IMR-90 (cell line): ENCODE measurements at regions not wholly inside any gene's neighbourhood (a gene's known extent, or its start where the extent isn't known, plus 50 kb on each side); places are given as distances from the start of the nearest gene placed in this dataset.
A peak's percentile ranks its signal among the peaks of the same experiment; 100 is the strongest.

Source experiments
- ATAC-seq: fragments of 200-7000 bp; cut with Tn5 transposase; 2 replicates; pipeline ENCODE4 v1.9.1; 2020; ENCODE audit warnings: low read depth, mild to moderate bottlenecking, moderate library complexity
- BruUV-seq: library from RNA; stranded (reverse); fragments of 400-500 nt; replicated peaks from 2 replicates; lab custom pipeline; 2021; lab: Mats Ljungman, UMichigan
- CTCF ChIA-PET: fragments of 300-600 bp; formaldehyde crosslinking; extraction: SDS; loops from one replicate; lab custom pipeline; 2021; ENCODE audit warnings: antibody characterized with exemption; lab: Yijun Ruan, JAX
- POLR2A ChIA-PET: fragments of 300-600 bp; sonication (Branson Sonifier 250); formaldehyde crosslinking; loops from one replicate; lab custom pipeline; 2022; ENCODE audit warnings: antibody characterized with exemption; ENCODE audit not compliant: unreplicated experiment; lab: Charles Lee
- DNase-seq: peaks from one replicate; pipeline ENCODE4 v3.0.0; 2013
- H2AFZ ChIP-seq: replicated peaks from 2 replicates; pipeline ENCODE3; 2013; ENCODE audit warnings: low read length, mild to moderate bottlenecking; ENCODE audit not compliant: poor library complexity
- H2AK5ac ChIP-seq: 2 replicates; pipeline ENCODE4 v1.6.1; 2013; ENCODE audit warnings: low read depth, low read length, inconsistent platforms
- H2AK9ac ChIP-seq: replicated peaks from 2 replicates; pipeline ENCODE3; 2013; ENCODE audit warnings: mild to moderate bottlenecking, low read depth, low read length, moderate library complexity; ENCODE audit not compliant: poor library complexity
- H2BK120ac ChIP-seq: 2 replicates; pipeline ENCODE4 v1.6.1; 2013; ENCODE audit warnings: low read depth, low read length, inconsistent platforms
- H2BK15ac ChIP-seq: 3 replicates; pipeline ENCODE4 v1.6.1; 2013; ENCODE audit warnings: low read depth, low read length, inconsistent platforms
- H2BK20ac ChIP-seq: 2 replicates; pipeline ENCODE4 v1.6.1; 2013; ENCODE audit warnings: low read depth, mild to moderate bottlenecking, inconsistent platforms, low read length, moderate library complexity
- H2BK5ac ChIP-seq: 2 replicates; pipeline ENCODE4 v1.6.1; 2013; ENCODE audit warnings: mild to moderate bottlenecking, low read depth, low read length, inconsistent platforms; ENCODE audit not compliant: poor library complexity, severe bottlenecking
- H3K14ac ChIP-seq: replicated peaks from 2 replicates; pipeline ENCODE4 v1.6.1; 2013; ENCODE audit warnings: low read depth, low read length, inconsistent platforms
- H3K18ac ChIP-seq: 2 replicates; pipeline ENCODE4 v1.6.1; 2013; ENCODE audit warnings: low read depth, low read length, control low read depth
- H3K23ac ChIP-seq: 2 replicates; pipeline ENCODE4 v1.6.1; 2013; ENCODE audit warnings: low read depth, low read length, inconsistent platforms
- H3K27ac ChIP-seq: 2 replicates; pipeline ENCODE4 v1.5.1; 2013; ENCODE audit warnings: mild to moderate bottlenecking, control low read depth, low read length; ENCODE audit not compliant: insufficient read depth
- H3K27me3 ChIP-seq: 2 replicates; pipeline ENCODE4 v1.6.1; 2013; ENCODE audit warnings: low read length; ENCODE audit not compliant: control insufficient read depth, insufficient read depth
- H3K36me3 ChIP-seq: 2 replicates; pipeline ENCODE4 v1.6.1; 2013; ENCODE audit warnings: low read length, mixed read lengths; ENCODE audit not compliant: control insufficient read depth, insufficient read depth
- H3K4ac ChIP-seq: 2 replicates; pipeline ENCODE4 v1.6.1; 2013; ENCODE audit warnings: low read depth, low read length, inconsistent platforms
- H3K4me1 ChIP-seq: 2 replicates; pipeline ENCODE4 v1.6.1; 2013; ENCODE audit warnings: low read length, mixed read lengths; ENCODE audit not compliant: control insufficient read depth, insufficient read depth
- H3K4me2 ChIP-seq: 2 replicates; pipeline ENCODE4 v1.6.1; 2013; ENCODE audit warnings: low read depth, mild to moderate bottlenecking, control low read depth, low read length, moderate library complexity
- H3K4me3 ChIP-seq: 2 replicates; pipeline ENCODE4 v1.5.1; 2013; ENCODE audit warnings: low read depth, mild to moderate bottlenecking, control low read depth, low read length, moderate library complexity; ENCODE audit not compliant: insufficient read depth
- H3K56ac ChIP-seq: 2 replicates; pipeline ENCODE4 v1.6.1; 2013; ENCODE audit warnings: low read length, inconsistent platforms; ENCODE audit not compliant: insufficient read depth; ENCODE audit errors: extremely low read depth
- H3K79me1 ChIP-seq, 2 experiments: 2 replicates each; pipeline ENCODE4 v1.6.1; 2013; ENCODE audit warnings: low read length in 2 of 2, inconsistent platforms in 1 of 2, low read depth in 1 of 2
- H3K9ac ChIP-seq: 2 replicates; pipeline ENCODE4 v1.6.1; 2013; ENCODE audit warnings: low read depth, low read length, control low read depth
- H3K9me1 ChIP-seq: 2 replicates; pipeline ENCODE4 v1.6.1; 2013; ENCODE audit warnings: low read length, inconsistent platforms; ENCODE audit not compliant: insufficient read depth
- H3K9me3 ChIP-seq: 2 replicates; pipeline ENCODE4 v1.6.1; 2013; ENCODE audit warnings: low read length; ENCODE audit not compliant: control insufficient read depth, insufficient read depth
- H4K20me1 ChIP-seq: 2 replicates; pipeline ENCODE4 v1.6.1; 2013; ENCODE audit warnings: low read length, inconsistent platforms; ENCODE audit not compliant: insufficient read depth
- H4K5ac ChIP-seq: 2 replicates; pipeline ENCODE4 v1.6.1; 2013; ENCODE audit warnings: mild to moderate bottlenecking, low read depth, low read length, control low read depth
- H4K8ac ChIP-seq, 2 experiments: 2 replicates each; pipeline ENCODE4 v1.6.1; 2013; ENCODE audit warnings: low read depth in 2 of 2, low read length in 2 of 2, control low read depth in 1 of 2, inconsistent platforms in 1 of 2
- H4K91ac ChIP-seq: 2 replicates; pipeline ENCODE4 v1.6.1; 2013; ENCODE audit warnings: low read depth, low read length, inconsistent platforms; ENCODE audit not compliant: insufficient read depth
- CHD1 ChIP-seq: IDR thresholded peaks from 2 replicates; pipeline ENCODE4 v1.6.1; 2012; ENCODE audit warnings: low read depth, low read length, improper control_type of control experiment
- CTCF ChIP-seq: conservative IDR thresholded peaks from 2 replicates; pipeline ENCODE4 v1.5.1; 2012; ENCODE audit warnings: mild to moderate bottlenecking, low read depth, low read length, improper control_type of control experiment
- ELK1 ChIP-seq: fragments of 150-350 bp; IDR thresholded peaks from 2 replicates; pipeline ENCODE4 v1.6.1; 2016; ENCODE audit warnings: low read depth, mild to moderate bottlenecking, low read length, moderate library complexity, borderline replicate concordance
- FOS ChIP-seq: fragments of 150-350 bp; IDR thresholded peaks from 2 replicates; pipeline ENCODE4 v1.6.1; 2016; ENCODE audit warnings: low read depth, low read length
- RAD21 ChIP-seq: IDR thresholded peaks from 2 replicates; pipeline ENCODE4 v1.6.1; 2012; ENCODE audit warnings: low read length, improper control_type of control experiment
- USF2 ChIP-seq: fragments of 150-350 bp; IDR thresholded peaks from 2 replicates; pipeline ENCODE4 v1.6.1; 2017; ENCODE audit warnings: mild to moderate bottlenecking, antibody characterized with exemption, low read length, low read depth
- WGBS, 2 experiments: methylation state at CpG; one replicate each; pipeline versions ENCODE4 v1.1.5 to v1.1.7; 2013; ENCODE audit warnings: missing lambda C conversion rate in 2 of 2; ENCODE audit not compliant: insufficient read length in 1 of 2; ENCODE audit errors: extremely low coverage in 2 of 2; 5-methylcytosine and 5-hydroxymethylcytosine counted together
- dilution Hi-C: fragments of 300-500 bp; cut with HindIII; formaldehyde crosslinking; loops from one replicate; pipeline ENCODE4 v1.14.3; 2018; ENCODE audit warnings: low sequenced_read_pairs; ENCODE audit not compliant: unreplicated experiment
- in situ Hi-C: fragments of 300-500 bp; cut with MboI; formaldehyde crosslinking; loops from 3 replicates; pipeline ENCODE4 v1.14.3; 2019; ENCODE audit warnings: low sequenced_read_pairs, inconsistent platforms, mixed read lengths
- intact Hi-C: fragments of 100-400 bp; cut with micrococcal nuclease; formaldehyde crosslinking; loops from 2 replicates; pipeline ENCODE4 v1.10.0; 2022

- no peak overlapping the region for H2BK15ac ChIP-seq
- H3K9me3 ChIP-seq = no peaks in the 10 kb centered on the region
- no peak overlapping the region; the same call in 1 of the 2 replicates for H2BK20ac ChIP-seq
- no peak for DNase-seq
- H3K79me1 ChIP-seq = peaks cover 0 to 3% of the 10 kb centered on the region in 2 experiments; a peak in 1 of 4 replicates
- peak overlapping the region; percentile 4 for H3K4ac ChIP-seq
- H3K36me3 ChIP-seq = no peaks in the 10 kb centered on the region
- H3K9ac ChIP-seq = no peak overlapping the region
- no peak overlapping the region for H3K18ac ChIP-seq
- H4K5ac ChIP-seq = no peak overlapping the region
- no peak overlapping the region for H2BK5ac ChIP-seq
- intact Hi-C loops = no loop called here
- dilution Hi-C loops = no loop called here
- H2AFZ ChIP-seq = no peak overlapping the region
- no CpG with 5 or more reads among the region's 16 CpGs for WGBS, 2 experiments
- H3K23ac ChIP-seq = no peak overlapping the region
- no peak overlapping the region for H3K4me3 ChIP-seq
- in situ Hi-C loops = no loop called here
- H3K9me1 ChIP-seq = no peaks in the 10 kb centered on the region
- no peak overlapping the region for H2BK120ac ChIP-seq
- no peak overlapping the region for H3K56ac ChIP-seq
- no peak overlapping the region for H2AK5ac ChIP-seq
- no TSS peak for BruUV-seq
- no peak for TF ChIP-seq RAD21
- no peak for TF ChIP-seq CHD1
- no peak for TF ChIP-seq ELK1
- no peak for TF ChIP-seq FOS
- no peak for TF ChIP-seq CTCF
- no peak for TF ChIP-seq USF2
- H4K8ac ChIP-seq = no peak overlapping the region
- H2AK9ac ChIP-seq = no peak overlapping the region
- H3K27ac ChIP-seq = no peak overlapping the region
- ATAC-seq = no peak
- no peak overlapping the region for H3K14ac ChIP-seq
- peaks cover 5% of the 10 kb centered on the region; the same call in 1 of the 2 replicates for H3K4me1 ChIP-seq
- POLR2A ChIA-PET = interaction anchor here (0.6 kb wide), 1 partner anchor 10 kb away, joined by 3 read pairs; no protein-coding TSS in a partner anchor
- no peaks in the 10 kb centered on the region for H4K20me1 ChIP-seq
- CTCF ChIA-PET = no interaction called here
- no peak overlapping the region for H3K4me2 ChIP-seq
- no peak overlapping the region for H4K91ac ChIP-seq
- no peaks in the 10 kb centered on the region for H3K27me3 ChIP-seq
These were observed 304.6 kb upstream of the FOXF1 start for GRCh38 chr16:86205521-86206245.
